ENCODE measurements at regions not wholly inside any gene's neighbourhood (a gene's known extent, or its start where the extent isn't known, plus 50 kb on each side); places are given as distances from the start of the nearest gene placed in this dataset.
"Not testable (repeated sequence)": the region's sequence is repeated elsewhere in the genome, so short reads cannot be mapped to it uniquely, and the experiment has no call there.

GRCh38 chr21:20463362-20463761 is 534.8 kb upstream of the NCAM2 start:
- Mint-ChIP-seq H3K27me3 (no peaks in the 10 kb centered on the region), H3K4me3 (no peak overlapping the region), H3K36me3 (no peaks in the 10 kb centered on the region), H3K9me3 (peaks cover 0 to 11% (median 4%) of the 10 kb centered on the region in 11 donors), H3K27ac (no peak overlapping the region), H3K4me1 (no peaks in the 10 kb centered on the region)
- H3K27ac ChIP-seq (ENCODE audit: low read depth, low read length) = no peak overlapping the region
- H3K36me3 ChIP-seq (ENCODE audit: control insufficient read depth in 2 of 3, insufficient read depth in 3 of 3, low read length in 3 of 3) = no peaks in the 10 kb centered on the region
- no peak overlapping the region for H3K4me3 ChIP-seq (ENCODE audit: low read length)
- ATAC-seq (no peak), DNase-seq (no peak)
- ChIA-PET POLR2A (no interaction called here), CTCF (no interaction called here)
- intact Hi-C loops (cut with micrococcal nuclease) = no loop called here
- H3K27me3 ChIP-seq (ENCODE audit: control insufficient read depth in 2 of 2, insufficient read depth in 2 of 2, low read length in 2 of 2) = no peaks in the 10 kb centered on the region
- no peaks in the 10 kb centered on the region for H3K4me1 ChIP-seq (ENCODE audit: control insufficient read depth in 2 of 2, insufficient read depth in 2 of 2, low read length in 2 of 2)
- no peaks in the 10 kb centered on the region for H3K9me3 ChIP-seq (ENCODE audit: control insufficient read depth in 2 of 3, low read length in 3 of 3)

- H3K27me3 Mint-ChIP-seq = no peaks in the 10 kb centered on the region
- H3K27ac ChIP-seq (ENCODE audit: low read depth, low read length) = no peak overlapping the region
- H3K36me3 Mint-ChIP-seq = no peaks in the 10 kb centered on the region
- DNase-seq (no peak), ATAC-seq (no peak)
- H3K4me1 ChIP-seq (ENCODE audit: control insufficient read depth in 2 of 2, insufficient read depth in 2 of 2, low read length in 2 of 2) = no peaks in the 10 kb centered on the region
- intact Hi-C loops (cut with micrococcal nuclease) = no loop called here
- H3K4me1 Mint-ChIP-seq = no peaks in the 10 kb centered on the region
- ChIA-PET CTCF (no interaction called here), POLR2A (no interaction called here)
- H3K4me3 ChIP-seq (ENCODE audit: low read length) = no peak overlapping the region
- H3K27ac Mint-ChIP-seq = no peak overlapping the region
- H3K9me3 ChIP-seq (ENCODE audit: control insufficient read depth in 2 of 3, low read length in 3 of 3) = no peaks in the 10 kb centered on the region
- peaks cover 0 to 7% (median 3%) of the 10 kb centered on the region in 11 donors for H3K9me3 Mint-ChIP-seq
- H3K27me3 ChIP-seq (ENCODE audit: control insufficient read depth in 2 of 2, insufficient read depth in 2 of 2, low read length in 2 of 2) = no peaks in the 10 kb centered on the region
- no peaks in the 10 kb centered on the region for H3K36me3 ChIP-seq (ENCODE audit: control insufficient read depth in 2 of 3, insufficient read depth in 3 of 3, low read length in 3 of 3)
- H3K4me3 Mint-ChIP-seq = no peak overlapping the region
These were observed 528.8 kb upstream of the NCAM2 start for GRCh38 chr21:20469361-20469760.

GRCh38 chr21:20486303-20486702 is 511.9 kb upstream of the NCAM2 start:
- ChIA-PET POLR2A (no interaction called here), CTCF (no interaction called here)
- H3K27me3 ChIP-seq (ENCODE audit: control insufficient read depth in 2 of 2, insufficient read depth in 2 of 2, low read length in 2 of 2) = no peaks in the 10 kb centered on the region
- H3K36me3 Mint-ChIP-seq = no peaks in the 10 kb centered on the region
- no peaks in the 10 kb centered on the region for H3K4me1 Mint-ChIP-seq
- ATAC-seq (no peak), DNase-seq (no peak)
- no peak overlapping the region for H3K27ac ChIP-seq (ENCODE audit: low read depth, low read length)
- H3K27ac Mint-ChIP-seq = no peak overlapping the region
- H3K9me3 Mint-ChIP-seq = peaks cover 0 to 14% (median 4%) of the 10 kb centered on the region in 11 donors
- H3K4me3 Mint-ChIP-seq = no peak overlapping the region
- intact Hi-C loops (cut with micrococcal nuclease) = no loop called here
- H3K36me3 ChIP-seq (ENCODE audit: control insufficient read depth in 2 of 3, insufficient read depth in 3 of 3, low read length in 3 of 3) = no peaks in the 10 kb centered on the region
- H3K4me1 ChIP-seq (ENCODE audit: control insufficient read depth in 2 of 2, insufficient read depth in 2 of 2, low read length in 2 of 2) = no peaks in the 10 kb centered on the region
- H3K27me3 Mint-ChIP-seq = no peaks in the 10 kb centered on the region
- no peaks in the 10 kb centered on the region for H3K9me3 ChIP-seq (ENCODE audit: control insufficient read depth in 2 of 3, low read length in 3 of 3)
- H3K4me3 ChIP-seq (ENCODE audit: low read length) = no peak overlapping the region

GRCh38 chr21:20502915-20503314 is 495.3 kb upstream of the NCAM2 start:
- H3K27me3 ChIP-seq (ENCODE audit: control insufficient read depth in 2 of 2, insufficient read depth in 2 of 2, low read length in 2 of 2); H3K27ac Mint-ChIP-seq; H3K36me3 ChIP-seq (ENCODE audit: control insufficient read depth in 2 of 3, insufficient read depth in 3 of 3, low read length in 3 of 3); CTCF ChIA-PET; H3K4me3 ChIP-seq (ENCODE audit: low read length); H3K27ac ChIP-seq (ENCODE audit: low read depth, low read length); ATAC-seq; DNase-seq; intact Hi-C loops (cut with micrococcal nuclease); H3K4me1 Mint-ChIP-seq; H3K27me3 Mint-ChIP-seq; H3K4me1 ChIP-seq (ENCODE audit: control insufficient read depth in 2 of 2, insufficient read depth in 2 of 2, low read length in 2 of 2); POLR2A ChIA-PET; H3K4me3 Mint-ChIP-seq: not testable (repeated sequence)
- peaks cover 9 to 86% (median 37%) of the 10 kb centered on the region in 11 donors for H3K9me3 Mint-ChIP-seq
- H3K36me3 Mint-ChIP-seq = peaks cover 0 to 16% (median 0%) of the 10 kb centered on the region in 5 donors
- peaks cover 0 to 22% (median 0%) of the 10 kb centered on the region in 3 experiments for H3K9me3 ChIP-seq (ENCODE audit: control insufficient read depth in 2 of 3, low read length in 3 of 3)

DNA sequence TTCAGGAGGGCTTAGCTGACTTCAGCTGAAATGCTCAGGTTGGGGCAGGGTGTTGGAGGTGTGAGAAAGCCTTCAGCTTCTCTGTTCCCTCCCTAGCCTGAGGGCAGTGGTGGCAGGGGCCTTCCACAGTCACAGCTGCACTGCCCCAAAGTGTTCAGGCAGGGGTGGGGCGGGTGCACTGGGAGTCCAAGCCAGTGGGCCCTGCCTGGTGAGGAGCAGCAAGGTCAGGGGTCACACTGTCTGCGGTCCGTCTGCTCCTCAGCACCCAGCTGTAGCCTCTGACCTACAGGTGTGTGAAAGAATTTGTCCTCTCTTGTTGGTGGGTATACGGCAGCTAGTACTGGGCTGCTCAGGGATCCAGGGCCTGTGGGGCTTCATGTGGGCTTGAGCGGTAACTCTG is 490.4 kb upstream of the NCAM2 start:
- Mint-ChIP-seq H3K27me3 (no peaks in the 10 kb centered on the region), H3K36me3 (peaks cover 0 to 7% (median 0%) of the 10 kb centered on the region in 5 donors), H3K27ac (no peak overlapping the region), H3K9me3 (peaks cover 3 to 50% (median 30%) of the 10 kb centered on the region in 11 donors), H3K4me3 (no peak overlapping the region), H3K4me1 (no peaks in the 10 kb centered on the region)
- ATAC-seq = no peak
- CTCF ChIA-PET = no interaction called here
- no peak overlapping the region for H3K27ac ChIP-seq (ENCODE audit: low read depth, low read length)
- POLR2A ChIA-PET = no interaction called here
- no peaks in the 10 kb centered on the region for H3K4me1 ChIP-seq (ENCODE audit: control insufficient read depth in 2 of 2, insufficient read depth in 2 of 2, low read length in 2 of 2)
- no peaks in the 10 kb centered on the region for H3K36me3 ChIP-seq (ENCODE audit: control insufficient read depth in 2 of 3, insufficient read depth in 3 of 3, low read length in 3 of 3)
- H3K4me3 ChIP-seq (ENCODE audit: low read length) = no peak overlapping the region
- no peaks in the 10 kb centered on the region for H3K27me3 ChIP-seq (ENCODE audit: control insufficient read depth in 2 of 2, insufficient read depth in 2 of 2, low read length in 2 of 2)
- peaks cover 0 to 4% (median 0%) of the 10 kb centered on the region in 3 experiments for H3K9me3 ChIP-seq (ENCODE audit: control insufficient read depth in 2 of 3, low read length in 3 of 3)
- DNase-seq = no peak
- intact Hi-C loops (cut with micrococcal nuclease) = no loop called here

DNA sequence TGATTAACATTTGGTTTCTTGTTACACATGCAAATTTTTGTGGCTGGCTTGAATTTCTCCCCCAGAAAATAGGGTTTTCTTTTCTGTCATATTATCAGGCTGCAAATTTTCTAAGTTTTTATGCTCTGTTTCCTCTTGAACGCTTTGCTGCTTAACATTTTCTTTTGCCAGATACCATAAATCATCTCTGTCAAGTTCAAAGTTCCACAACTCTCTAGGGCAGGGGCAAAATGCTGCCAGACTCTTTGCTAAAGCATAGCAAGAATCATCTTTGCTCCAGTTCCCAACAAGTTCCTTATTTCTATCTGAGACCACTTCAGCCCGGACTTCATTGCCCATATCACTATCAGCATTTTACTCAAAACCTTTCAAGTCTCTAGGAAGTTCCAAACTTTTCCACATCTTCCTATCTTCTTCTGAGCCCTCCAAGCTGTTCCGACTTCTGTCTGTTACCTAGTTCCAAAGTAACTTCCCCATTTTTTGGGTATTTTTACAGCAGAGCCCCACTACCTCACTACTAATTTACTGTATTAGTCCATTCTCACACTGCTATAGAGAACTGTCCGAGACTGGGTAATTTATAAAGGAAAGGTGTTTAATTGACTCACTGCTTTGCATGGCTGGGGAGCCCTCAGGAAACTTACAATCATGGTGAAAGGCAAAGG is 486.9 kb upstream of the NCAM2 start:
- no peak overlapping the region for H3K4me3 Mint-ChIP-seq
- no peaks in the 10 kb centered on the region for H3K4me1 Mint-ChIP-seq
- no peak for DNase-seq
- ChIA-PET POLR2A (no interaction called here), CTCF (no interaction called here)
- no peak overlapping the region for H3K27ac Mint-ChIP-seq
- H3K36me3 Mint-ChIP-seq = no peaks in the 10 kb centered on the region
- ATAC-seq = no peak
- peaks cover 1 to 17% (median 9%) of the 10 kb centered on the region in 11 donors for H3K9me3 Mint-ChIP-seq
- H3K27me3 Mint-ChIP-seq = no peaks in the 10 kb centered on the region
- intact Hi-C loops (cut with micrococcal nuclease) = no loop called here
- no peak overlapping the region for H3K27ac ChIP-seq (ENCODE audit: low read depth, low read length)
- H3K4me1 ChIP-seq (ENCODE audit: control insufficient read depth in 2 of 2, insufficient read depth in 2 of 2, low read length in 2 of 2) = no peaks in the 10 kb centered on the region
- H3K9me3 ChIP-seq (ENCODE audit: control insufficient read depth in 2 of 3, low read length in 3 of 3) = no peaks in the 10 kb centered on the region
- H3K4me3 ChIP-seq (ENCODE audit: low read length) = no peak overlapping the region
- no peaks in the 10 kb centered on the region for H3K36me3 ChIP-seq (ENCODE audit: control insufficient read depth in 2 of 3, insufficient read depth in 3 of 3, low read length in 3 of 3)
- no peaks in the 10 kb centered on the region for H3K27me3 ChIP-seq (ENCODE audit: control insufficient read depth in 2 of 2, insufficient read depth in 2 of 2, low read length in 2 of 2)

- no peak for DNase-seq
- H3K36me3 ChIP-seq (ENCODE audit: control insufficient read depth in 2 of 3, insufficient read depth in 3 of 3, low read length in 3 of 3) = no peaks in the 10 kb centered on the region
- no peak overlapping the region for H3K4me3 ChIP-seq (ENCODE audit: low read length)
- H3K36me3 Mint-ChIP-seq = no peaks in the 10 kb centered on the region
- POLR2A ChIA-PET = no interaction called here
- no peak for ATAC-seq
- H3K9me3 Mint-ChIP-seq = peaks cover 0 to 7% (median 0%) of the 10 kb centered on the region in 11 donors
- H3K27me3 Mint-ChIP-seq = no peaks in the 10 kb centered on the region
- H3K4me1 Mint-ChIP-seq = no peaks in the 10 kb centered on the region
- no peak overlapping the region for H3K4me3 Mint-ChIP-seq
- intact Hi-C loops (cut with micrococcal nuclease) = no loop called here
- H3K4me1 ChIP-seq (ENCODE audit: control insufficient read depth in 2 of 2, insufficient read depth in 2 of 2, low read length in 2 of 2) = no peaks in the 10 kb centered on the region
- H3K27me3 ChIP-seq (ENCODE audit: control insufficient read depth in 2 of 2, insufficient read depth in 2 of 2, low read length in 2 of 2) = no peaks in the 10 kb centered on the region
- H3K9me3 ChIP-seq (ENCODE audit: control insufficient read depth in 2 of 3, low read length in 3 of 3) = no peaks in the 10 kb centered on the region
- no peak overlapping the region for H3K27ac ChIP-seq (ENCODE audit: low read depth, low read length)
- no peak overlapping the region for H3K27ac Mint-ChIP-seq
- CTCF ChIA-PET = no interaction called here
These were observed 482.8 kb upstream of the NCAM2 start for GRCh38 chr21:20515446-20515845.
